Stimulated activated CD4-positive, alpha-beta T cell treated with anti-CD3 and anti-CD28 coated beads, Interleukin-2, amount 100 ng/mL, for 4 hours (primary cell): ENCODE measurements at regions not wholly inside any gene's neighbourhood (a gene's known extent, or its start where the extent isn't known, plus 50 kb on each side); places are given as distances from the start of the nearest gene placed in this dataset.

ENCODE experiments used
- DNase-seq: peaks from one replicate; pipeline ENCODE4 v3.0.0-alpha.2; 2020; ENCODE audit warnings: low read depth

DNA sequence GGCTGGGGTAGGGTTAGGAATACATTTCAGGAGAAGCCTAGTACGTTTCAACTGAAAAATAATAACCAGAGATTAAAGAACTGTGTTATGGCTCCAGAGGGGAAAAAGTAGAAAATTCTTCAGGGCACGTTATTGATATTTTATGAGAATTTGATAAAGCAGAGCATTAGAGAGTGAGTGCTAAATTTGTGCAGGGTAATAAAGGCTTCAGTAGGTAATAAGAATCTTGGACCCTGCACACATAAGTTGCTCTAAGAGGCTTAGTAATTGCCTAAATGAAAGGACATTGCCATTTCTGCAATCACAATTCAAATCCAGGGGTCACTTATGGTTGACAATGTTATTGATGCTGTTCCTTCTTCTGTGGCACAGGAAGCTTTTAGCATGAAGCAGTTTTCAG is 439.4 kb upstream of the DCN start:
- DNase-seq = no peak

DNA sequence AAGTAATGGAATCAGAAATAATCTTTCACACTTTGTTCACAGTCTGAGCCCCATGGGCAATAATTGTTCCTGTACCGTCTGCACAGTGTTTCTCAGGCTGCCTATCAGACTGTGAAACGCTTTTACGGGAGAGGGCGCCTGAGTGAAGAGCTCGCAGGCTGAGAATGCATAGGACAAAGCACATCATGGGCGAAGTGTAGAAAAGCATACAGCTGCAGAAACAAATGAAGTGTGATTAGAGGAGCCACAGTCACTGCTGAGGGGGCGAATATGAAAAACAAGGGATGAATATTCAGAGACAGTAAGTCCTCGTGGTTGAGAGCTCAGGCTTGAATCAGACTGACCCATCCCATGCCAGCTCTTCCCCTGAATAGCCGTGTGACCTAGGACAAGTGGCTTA is 438.4 kb upstream of the DCN start:
- DNase-seq = no peak

DNA sequence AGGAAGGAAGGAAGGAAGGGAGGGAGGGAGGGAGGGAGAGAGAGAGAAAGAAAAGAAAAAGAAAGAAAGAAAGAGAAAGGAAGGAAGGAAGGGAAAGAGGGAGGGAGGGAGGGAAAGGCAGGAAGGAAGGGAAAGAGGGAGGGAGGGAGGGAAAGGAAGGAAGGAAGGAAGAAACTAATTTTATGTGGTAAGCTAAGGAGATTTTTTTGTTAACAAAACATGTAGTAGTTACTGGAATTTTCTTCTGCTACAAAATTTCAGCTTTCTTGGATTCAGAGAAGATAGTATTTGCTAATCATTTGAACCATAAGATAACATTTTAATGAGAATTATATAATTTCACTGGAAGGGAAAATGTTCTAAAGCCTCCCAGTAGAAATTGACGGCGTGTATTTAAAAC is 437.8 kb upstream of the DCN start:
- no peak for DNase-seq

GRCh38 chr12:91618281-91618680 is 435.7 kb upstream of the DCN start:
- DNase-seq = no peak

DNA sequence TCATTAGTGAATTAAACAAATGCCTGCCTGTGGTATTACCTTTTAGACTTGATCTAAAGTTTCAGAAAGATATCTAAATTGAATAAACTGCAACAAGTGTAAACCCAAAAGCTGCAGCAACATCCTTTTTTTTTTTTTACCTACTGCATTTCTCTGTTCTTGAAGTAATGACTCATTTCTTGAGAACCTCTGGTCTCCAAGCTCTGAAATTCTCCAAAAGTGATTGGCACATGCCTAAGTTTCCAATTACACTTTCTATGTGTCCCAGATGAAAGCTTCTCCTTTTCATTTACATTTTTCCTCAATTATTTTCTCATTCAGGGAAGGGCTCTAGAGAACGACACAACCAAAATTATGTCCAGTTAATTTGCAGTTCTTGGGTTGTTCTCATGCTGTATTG is 435.2 kb upstream of the DCN start:
- DNase-seq = no peak

GRCh38 chr12:91616416-91616815 is 433.8 kb upstream of the DCN start:
- DNase-seq = no peak

DNA sequence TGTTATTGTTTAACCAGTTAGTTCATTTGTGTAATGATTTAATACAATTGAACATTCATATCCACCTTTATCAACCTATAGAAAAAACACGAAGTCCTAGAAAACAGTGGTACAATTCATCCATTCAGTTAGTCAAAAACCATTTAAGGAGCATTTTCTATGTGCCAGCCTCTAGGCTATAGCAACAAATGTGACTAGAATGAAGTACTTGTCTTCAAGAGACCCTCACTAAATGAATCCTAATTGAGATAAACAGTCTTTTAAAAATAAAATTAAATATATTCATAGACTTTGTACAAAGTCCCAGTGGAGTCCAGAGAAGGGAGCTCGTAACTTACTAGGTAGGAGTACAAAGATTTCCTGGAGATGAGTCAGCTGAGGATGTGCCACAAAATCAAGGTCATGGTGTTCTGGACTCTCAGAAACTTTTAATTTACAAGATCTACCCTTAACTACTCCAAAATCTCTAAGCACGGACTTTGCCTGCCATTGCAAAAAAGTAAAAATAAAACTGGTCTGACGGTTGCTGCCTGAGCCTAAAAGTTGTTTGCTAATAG is 430.7 kb upstream of the DCN start:
- DNase-seq = no peak

GRCh38 chr12:91610561-91610960 is 427.9 kb upstream of the DCN start:
- no peak for DNase-seq

GRCh38 chr12:91609283-91609682 is 426.7 kb upstream of the DCN start:
- no peak for DNase-seq

- no peak for DNase-seq
Measured at GRCh38 chr12:91608542-91608941, 425.9 kb upstream of the DCN start.

- DNase-seq = no peak
Measured at GRCh38 chr12:91606662-91607377, 424.2 kb upstream of the DCN start.

- DNase-seq = no peak
Measured at GRCh38 chr12:91604897-91605296, 422.3 kb upstream of the DCN start.

- DNase-seq = no peak
Measured at GRCh38 chr12:91603060-91603459, 420.4 kb upstream of the DCN start.

DNA sequence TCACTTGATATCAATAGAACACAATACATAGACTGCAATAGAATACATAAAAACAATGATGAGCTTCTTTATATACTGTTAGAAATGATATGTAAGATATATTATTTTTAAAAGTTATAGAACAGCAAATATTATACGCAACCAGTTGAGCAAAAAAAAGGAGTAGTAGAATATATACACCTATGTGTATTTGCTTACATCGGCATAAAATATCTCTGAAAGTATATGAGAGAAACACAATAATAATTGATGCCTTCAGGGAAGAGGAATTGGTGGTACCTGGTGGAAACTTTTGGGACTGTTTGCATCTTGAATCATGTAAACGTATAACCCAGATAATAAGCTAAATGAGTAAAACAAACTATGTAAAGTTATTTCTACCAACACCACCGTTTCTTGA is 418.4 kb upstream of the DCN start:
- DNase-seq = no peak

DNA sequence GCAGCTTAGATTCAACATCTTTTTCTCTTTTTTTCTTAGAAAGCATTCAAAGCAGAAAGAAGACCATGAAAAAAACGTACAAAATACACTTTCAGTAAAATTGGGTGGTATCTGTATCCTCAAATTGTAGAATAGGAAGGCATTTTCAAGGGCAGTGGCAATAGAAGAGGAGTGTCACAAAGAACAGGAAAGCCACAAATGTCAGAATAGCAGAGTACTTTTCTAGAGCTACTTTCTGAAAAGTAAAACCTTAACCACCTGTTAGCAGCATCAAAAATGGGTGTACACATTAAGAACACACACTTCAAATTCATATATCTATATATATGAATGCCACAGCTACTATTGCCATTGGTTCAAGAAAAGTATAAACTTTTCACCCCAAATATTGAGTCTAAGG is 412.1 kb upstream of the DCN start:
- no peak for DNase-seq

DNA sequence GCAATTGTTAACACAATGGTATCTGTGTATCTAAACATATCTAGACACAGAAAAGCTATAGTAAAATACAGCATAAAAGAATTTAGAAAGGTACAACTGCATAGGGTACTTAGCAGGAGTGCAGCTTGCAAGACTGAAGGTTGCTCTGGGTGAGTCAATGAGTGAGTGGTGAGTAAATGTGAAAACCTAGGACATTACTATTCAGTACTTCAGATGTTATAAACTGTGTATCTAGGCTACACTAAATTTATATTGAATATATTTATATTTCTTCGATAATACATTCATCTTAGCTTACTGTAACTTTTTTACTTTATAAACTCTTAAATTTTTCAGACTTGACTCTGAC is 409.0 kb upstream of the DCN start:
- DNase-seq = no peak

- no peak for DNase-seq
Measured at GRCh38 chr12:91590966-91591638, 408.5 kb upstream of the DCN start.

DNA sequence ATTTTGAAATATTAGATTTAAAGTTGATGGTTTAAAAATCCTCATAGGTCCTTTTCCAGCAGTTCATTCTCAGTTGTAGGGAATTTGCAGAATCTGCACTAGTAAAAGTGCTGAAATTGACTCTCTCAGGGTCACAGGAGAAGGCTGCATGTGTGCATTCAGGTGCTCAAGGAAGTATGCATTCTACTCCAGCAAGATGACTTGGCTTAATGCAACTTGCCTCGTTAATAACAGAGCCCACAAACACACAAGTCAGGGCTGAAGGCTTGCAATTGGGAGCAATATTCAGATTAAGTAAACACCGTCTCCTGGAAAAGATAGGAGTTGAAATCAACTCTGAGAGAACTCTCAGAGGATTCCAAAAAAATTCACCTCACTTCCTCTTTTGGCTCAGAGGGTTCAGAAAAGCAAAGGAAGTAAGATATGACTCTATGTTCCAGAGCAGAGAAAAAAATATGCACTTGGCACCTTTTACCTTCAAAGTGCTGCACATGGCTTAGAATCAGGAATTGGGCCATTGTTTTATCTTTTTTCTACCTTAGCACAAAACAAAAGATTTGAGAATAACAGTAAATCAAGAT is 406.3 kb upstream of the DCN start:
- DNase-seq = no peak

- DNase-seq = no peak
Measured at GRCh38 chr12:91586015-91586414, 403.4 kb upstream of the DCN start.

GRCh38 chr12:91582811-91583210 is 400.2 kb upstream of the DCN start:
- DNase-seq = no peak

DNA sequence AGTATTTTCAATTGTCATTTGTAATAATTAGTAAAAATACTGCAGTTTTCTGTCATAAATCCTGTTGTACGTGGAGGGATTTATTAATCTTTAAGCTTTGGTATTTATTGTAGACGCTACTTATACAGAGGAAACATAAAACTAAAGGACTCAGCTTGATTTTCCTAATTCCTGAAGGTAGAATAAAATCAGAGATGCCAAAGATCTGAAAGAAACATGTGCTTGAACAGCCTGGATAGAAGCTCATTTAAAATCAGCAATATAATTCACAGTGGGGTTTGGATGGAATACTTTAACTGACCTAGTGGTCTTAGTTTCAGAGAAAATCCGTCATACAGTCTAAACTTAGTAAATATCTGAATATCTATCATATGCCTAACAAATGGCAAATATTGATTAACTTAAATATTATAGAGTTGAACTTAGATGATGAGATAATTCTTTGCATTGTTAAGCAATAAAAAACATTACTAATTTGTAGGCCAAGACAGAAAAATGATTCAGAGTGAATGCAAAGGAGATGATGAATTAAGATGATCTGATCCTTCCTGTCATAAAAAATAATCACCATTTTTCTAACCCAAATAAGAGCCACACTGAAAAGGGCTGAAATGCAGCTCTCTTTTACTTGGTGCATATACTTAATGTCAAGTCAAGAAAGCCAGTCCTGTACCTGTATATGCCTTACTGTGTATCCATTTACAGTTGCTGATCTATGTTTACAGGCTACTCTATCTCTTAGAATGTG is 397.1 kb upstream of the DCN start:
- DNase-seq = no peak

- no peak for DNase-seq
Measured at GRCh38 chr12:91577586-91578539, 395.2 kb upstream of the DCN start.
